ENCODE measurements at regions not wholly inside any gene's neighbourhood (a gene's known extent, or its start where the extent isn't known, plus 50 kb on each side); places are given as distances from the start of the nearest gene placed in this dataset.

GRCh38 chr6:115583290-115583689, 477.4 kb downstream of the FRK start:
- H4K8ac ChIP-seq (ENCODE audit: extremely low read depth, insufficient read depth, low read length), result no peak overlapping the region
- no peak overlapping the region for H2BK120ac ChIP-seq (replicated peaks; ENCODE audit: low read depth, low read length)
- H3K79me2 ChIP-seq (ENCODE audit: control insufficient read depth in 1 of 2, insufficient read depth in 2 of 2, low read length in 2 of 2), result no peaks in the 10 kb centered on the region
- ChIA-PET CTCF (ENCODE audit: partially characterized antibody) (no interaction called here), POLR2A (ENCODE audit: partially characterized antibody) (no interaction called here)
- H3K23ac ChIP-seq (ENCODE audit: insufficient read length), result no peak overlapping the region
- no peak overlapping the region for H2BK15ac ChIP-seq (ENCODE audit: low read length)
- H3K4me3 ChIP-seq (ENCODE audit: extremely low read depth in 1 of 4, insufficient read depth in 2 of 4, low read depth in 3 of 4, low read length in 4 of 4), result no peak overlapping the region
- no peak overlapping the region for H3K4me2 ChIP-seq (ENCODE audit: insufficient read depth in 1 of 2, low read depth in 2 of 2, low read length in 2 of 2)
- no peak overlapping the region for H2BK5ac ChIP-seq (ENCODE audit: low read depth, low read length)
- H2AFZ ChIP-seq (ENCODE audit: low read length), result no peak overlapping the region
- WGBS, 2 experiments (ENCODE audit: extremely low coverage in 1 of 2, insufficient coverage in 1 of 2, insufficient read length in 1 of 2, insufficient replicate concordance in 2 of 2, low coverage in 1 of 2, low lambda C conversion rate in 2 of 2, missing lambda C conversion rate in 1 of 2), result 88% methylated on average over 1 of the region's 1 CpG; no CpG with 5 or more reads in 1 of the 2 experiments
- no peak for DNase-seq (ENCODE audit: low read depth in 1 of 2, low spot score in 2 of 2)
- no peaks in the 10 kb centered on the region for H3K9me3 ChIP-seq (ENCODE audit: insufficient read depth in 2 of 2, low read depth in 1 of 2, low read length in 1 of 2)
- H3K18ac ChIP-seq (ENCODE audit: extremely low read depth, low read length), result no peak overlapping the region
- FAIRE-seq, result no peak
- H3K14ac ChIP-seq (ENCODE audit: insufficient read length), result no peak overlapping the region
- H3K23me2 ChIP-seq (ENCODE audit: low read depth, low read length), result no peaks in the 10 kb centered on the region
- no peaks in the 10 kb centered on the region for H3K4me1 ChIP-seq (replicated peaks in 1 of 4; ENCODE audit: control insufficient read depth in 3 of 4, insufficient read depth in 4 of 4, low read length in 3 of 4)
- H3K79me1 ChIP-seq (ENCODE audit: low read depth, low read length), result no peaks in the 10 kb centered on the region
- H4K20me1 ChIP-seq (replicated peaks in 1 of 2; ENCODE audit: control insufficient read depth in 1 of 2, insufficient read depth in 2 of 2, low read length in 2 of 2), result no peaks in the 10 kb centered on the region
- H3K4ac ChIP-seq (replicated peaks; ENCODE audit: insufficient read length, low read depth, low read length), result no peak overlapping the region
- H2AK5ac ChIP-seq (ENCODE audit: low read depth, low read length), result no peak overlapping the region
- no peak overlapping the region for H3K56ac ChIP-seq (replicated peaks; ENCODE audit: insufficient read length, low read depth, low read length)
- no peak overlapping the region for H2BK20ac ChIP-seq (ENCODE audit: low read length)
- H3K36me3 ChIP-seq (ENCODE audit: control insufficient read depth in 2 of 4, insufficient read depth in 4 of 4, low read length in 3 of 4), result no peaks in the 10 kb centered on the region
- H2BK12ac ChIP-seq (ENCODE audit: low read depth, low read length), result no peak overlapping the region
- H3K27ac ChIP-seq (ENCODE audit: low read depth, low read length), result no peak overlapping the region
- no peak overlapping the region for H4K5ac ChIP-seq (ENCODE audit: insufficient read length, low read depth, low read length)
- no peaks in the 10 kb centered on the region for H3K27me3 ChIP-seq (replicated peaks in 1 of 4; ENCODE audit: control insufficient read depth in 3 of 4, extremely low read depth in 1 of 4, insufficient read depth in 3 of 4, low read length in 3 of 4)
- H3K9ac ChIP-seq (replicated peaks in 1 of 4; ENCODE audit: extremely low read depth in 1 of 4, low read depth in 3 of 4, low read length in 3 of 4), result no peak overlapping the region
- no peak overlapping the region for H4K91ac ChIP-seq (replicated peaks; ENCODE audit: insufficient read length, low read length)
- no peak for TF ChIP-seq CHD1 (IDR thresholded peaks at IDR 0.05; ENCODE audit: low read depth, low read length)
- no peak for TF ChIP-seq BCL11A (IDR thresholded peaks at IDR 0.05; ENCODE audit: low read depth in 2 of 2, low read length in 2 of 2)
- TF ChIP-seq KDM5A (IDR thresholded peaks at IDR 0.05; ENCODE audit: low read length), result no peak
- TF ChIP-seq MAX (IDR thresholded peaks at IDR 0.05), result no peak
- TF ChIP-seq TCF12 (IDR thresholded peaks at IDR 0.05; ENCODE audit: low read depth, low read length), result no peak
- no peak for TF ChIP-seq TAF7 (optimal IDR thresholded peaks at IDR 0.05; ENCODE audit: borderline replicate concordance, low read depth, low read length)
- TF ChIP-seq GABPA (IDR thresholded peaks at IDR 0.05; ENCODE audit: borderline replicate concordance, insufficient read depth, low read length), result no peak
- no peak for TF ChIP-seq ATF2 (IDR thresholded peaks at IDR 0.05; ENCODE audit: low read length)
- no peak for TF ChIP-seq USF2 (IDR thresholded peaks at IDR 0.05; ENCODE audit: low read length)
- no peak for TF ChIP-seq SAP30 (IDR thresholded peaks at IDR 0.05; ENCODE audit: insufficient read depth, insufficient replicate concordance, low read length)
- no peak for TF ChIP-seq SUZ12 (IDR thresholded peaks at IDR 0.05; ENCODE audit: low read length)
- TF ChIP-seq GTF2F1 (IDR thresholded peaks at IDR 0.05; ENCODE audit: borderline replicate concordance, low read depth, low read length), result no peak
